GM19238 (cell line): ENCODE measurements at regions not wholly inside any gene's neighbourhood (a gene's known extent, or its start where the extent isn't known, plus 50 kb on each side); places are given as distances from the start of the nearest gene placed in this dataset.

Experiments
- DNase-seq: peaks from one replicate; pipeline ENCODE4 v3.0.0; 2011; ENCODE audit warnings: low spot score; ENCODE audit not compliant: insufficient read length

GRCh38 chr1:4366091-4366490 lies 288.3 kb upstream of the AJAP1 start:
- no peak for DNase-seq

- DNase-seq, result no peak
Measured at GRCh38 chr1:4367230-4367777, 287.1 kb upstream of the AJAP1 start.

- DNase-seq, result no peak
Measured at GRCh38 chr1:4369335-4369734, 285.1 kb upstream of the AJAP1 start.

- no peak for DNase-seq
Measured at GRCh38 chr1:4371849-4372248, 282.6 kb upstream of the AJAP1 start.

GRCh38 chr1:4375812-4376211 lies 278.6 kb upstream of the AJAP1 start:
- DNase-seq, result no peak

GRCh38 chr1:4379451-4380175 lies 274.8 kb upstream of the AJAP1 start:
- DNase-seq, result no peak

- DNase-seq, result no peak
Measured at GRCh38 chr1:4380564-4381168, 273.7 kb upstream of the AJAP1 start.

- no peak for DNase-seq
Measured at GRCh38 chr1:4393191-4393590, 261.2 kb upstream of the AJAP1 start.

GRCh38 chr1:4394366-4394765 lies 260.0 kb upstream of the AJAP1 start:
- no peak for DNase-seq

GRCh38 chr1:4395158-4395557 lies 259.3 kb upstream of the AJAP1 start:
- no peak for DNase-seq

- DNase-seq, result no peak
Measured at GRCh38 chr1:4395676-4396075, 258.7 kb upstream of the AJAP1 start.

- no peak for DNase-seq
Measured at GRCh38 chr1:4396551-4396950, 257.9 kb upstream of the AJAP1 start.

- DNase-seq, result no peak
Measured at GRCh38 chr1:4397196-4397595, 257.2 kb upstream of the AJAP1 start.

GRCh38 chr1:4402032-4402431 lies 252.4 kb upstream of the AJAP1 start:
- DNase-seq, result no peak

GRCh38 chr1:4404854-4405590 lies 249.4 kb upstream of the AJAP1 start:
- no peak for DNase-seq

- no peak for DNase-seq
Measured at GRCh38 chr1:4407851-4408250, 246.6 kb upstream of the AJAP1 start.

- no peak for DNase-seq
Measured at GRCh38 chr1:4408380-4408779, 246.0 kb upstream of the AJAP1 start.

GRCh38 chr1:4411862-4412261 lies 242.5 kb upstream of the AJAP1 start:
- no peak for DNase-seq

GRCh38 chr1:4415476-4415875 lies 238.9 kb upstream of the AJAP1 start:
- DNase-seq, result no peak

GRCh38 chr1:4416189-4416588 lies 238.2 kb upstream of the AJAP1 start:
- no peak for DNase-seq

GRCh38 chr1:4418021-4418420 lies 236.4 kb upstream of the AJAP1 start:
- DNase-seq, result no peak

- no peak for DNase-seq
Measured at GRCh38 chr1:4421986-4422385, 232.4 kb upstream of the AJAP1 start.
